Progenitor cell of endocrine pancreas (in vitro differentiated cells): ENCODE measurements at regions not wholly inside any gene's neighbourhood (a gene's known extent, or its start where the extent isn't known, plus 50 kb on each side); places are given as distances from the start of the nearest gene placed in this dataset.

Experiments
- DNase-seq: peaks from one replicate; pipeline ENCODE4 v3.0.0; 2021; ENCODE audit warnings: low spot score; ENCODE audit not compliant: unreplicated experiment
- H3K27ac Mint-ChIP-seq: 2 replicates; pipeline ENCODE4 v1.8.0; 2021; ENCODE audit warnings: mild to moderate bottlenecking, moderate library complexity, mixed read lengths
- H3K27me3 Mint-ChIP-seq: 2 replicates; pipeline ENCODE4 v1.8.0; 2021; ENCODE audit warnings: mixed read lengths
- H3K36me3 Mint-ChIP-seq: 2 replicates; pipeline ENCODE4 v1.8.0; 2022; ENCODE audit warnings: mixed read lengths; ENCODE audit not compliant: insufficient read depth
- H3K4me1 Mint-ChIP-seq: 2 replicates; pipeline ENCODE4 v1.8.0; 2021; ENCODE audit warnings: low read depth, mixed read lengths
- H3K4me3 Mint-ChIP-seq: 2 replicates; pipeline ENCODE4 v1.8.0; 2021; ENCODE audit warnings: low read depth, mild to moderate bottlenecking, moderate library complexity, mixed read lengths
- H3K9me3 Mint-ChIP-seq: 2 replicates; pipeline ENCODE4 v1.8.0; 2021; ENCODE audit warnings: low read depth, mixed read lengths
- TF ChIP-seq, protein P1 (sequence below): fragments of 200-600 bp; sonication (generic); IDR thresholded peaks from one replicate; pipeline ENCODE4 v1.5.0; 2021; ENCODE audit warnings: antibody characterized with exemption, mild to moderate bottlenecking; ENCODE audit not compliant: unreplicated experiment

DNA sequence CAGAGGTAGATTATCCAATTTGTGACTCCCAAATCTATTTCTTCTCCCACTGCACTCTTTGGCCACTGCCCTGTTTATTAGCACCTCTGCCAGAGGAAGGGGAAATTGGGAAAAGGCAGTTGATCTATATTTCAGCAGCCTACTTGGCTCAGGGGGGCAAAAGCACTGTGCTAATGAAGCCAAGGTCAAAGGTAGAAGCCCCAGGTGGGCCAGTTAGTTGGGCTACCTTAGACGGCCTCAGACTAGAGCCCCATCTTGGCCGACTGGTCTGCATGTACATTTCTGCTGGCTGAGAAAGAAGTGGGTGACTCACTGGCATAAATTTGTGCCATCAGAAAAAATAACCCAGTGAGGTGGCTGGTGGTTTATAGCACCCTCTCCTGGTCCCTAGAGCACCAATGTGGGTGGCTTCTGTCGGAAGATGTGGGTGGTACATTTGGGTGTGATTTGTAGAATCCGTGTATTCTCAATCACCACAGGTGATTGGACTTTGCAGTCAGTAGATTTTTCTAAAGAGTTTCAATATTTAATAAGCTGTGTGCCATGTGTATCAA is 293.3 kb upstream of the MKI67 start:
- no peak overlapping the region for H3K27ac Mint-ChIP-seq

DNA sequence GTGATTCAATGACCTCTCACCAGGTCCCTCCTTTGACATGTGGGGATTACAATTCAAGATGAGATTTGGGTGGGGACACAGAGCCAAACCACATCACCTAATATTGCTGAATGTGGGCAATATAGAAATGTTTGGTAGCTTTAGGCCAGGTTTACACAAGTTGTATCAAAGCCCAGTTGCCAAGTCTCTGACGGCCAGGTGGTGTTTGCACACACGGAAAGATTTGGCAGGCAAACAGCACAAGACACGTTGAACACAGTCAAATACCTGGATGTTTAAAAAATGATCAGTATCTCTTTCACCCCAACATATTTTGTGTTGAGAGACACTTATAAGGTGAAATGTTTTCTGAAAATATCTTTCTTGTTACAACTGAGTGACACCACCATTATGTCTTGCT is 294.4 kb upstream of the MKI67 start:
- TF ChIP-seq, protein P1, sequence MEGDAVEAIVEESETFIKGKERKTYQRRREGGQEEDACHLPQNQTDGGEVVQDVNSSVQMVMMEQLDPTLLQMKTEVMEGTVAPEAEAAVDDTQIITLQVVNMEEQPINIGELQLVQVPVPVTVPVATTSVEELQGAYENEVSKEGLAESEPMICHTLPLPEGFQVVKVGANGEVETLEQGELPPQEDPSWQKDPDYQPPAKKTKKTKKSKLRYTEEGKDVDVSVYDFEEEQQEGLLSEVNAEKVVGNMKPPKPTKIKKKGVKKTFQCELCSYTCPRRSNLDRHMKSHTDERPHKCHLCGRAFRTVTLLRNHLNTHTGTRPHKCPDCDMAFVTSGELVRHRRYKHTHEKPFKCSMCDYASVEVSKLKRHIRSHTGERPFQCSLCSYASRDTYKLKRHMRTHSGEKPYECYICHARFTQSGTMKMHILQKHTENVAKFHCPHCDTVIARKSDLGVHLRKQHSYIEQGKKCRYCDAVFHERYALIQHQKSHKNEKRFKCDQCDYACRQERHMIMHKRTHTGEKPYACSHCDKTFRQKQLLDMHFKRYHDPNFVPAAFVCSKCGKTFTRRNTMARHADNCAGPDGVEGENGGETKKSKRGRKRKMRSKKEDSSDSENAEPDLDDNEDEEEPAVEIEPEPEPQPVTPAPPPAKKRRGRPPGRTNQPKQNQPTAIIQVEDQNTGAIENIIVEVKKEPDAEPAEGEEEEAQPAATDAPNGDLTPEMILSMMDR, result no peak
- no peak overlapping the region for H3K4me3 Mint-ChIP-seq
- no peaks in the 10 kb centered on the region for H3K4me1 Mint-ChIP-seq
- H3K9me3 Mint-ChIP-seq, result no peaks in the 10 kb centered on the region
- H3K27me3 Mint-ChIP-seq, result peaks cover 16% of the 10 kb centered on the region
- no peak for DNase-seq
- no peak overlapping the region for H3K27ac Mint-ChIP-seq
- no peaks in the 10 kb centered on the region for H3K36me3 Mint-ChIP-seq

More for the DNA sequence above, 293.3 kb upstream of the MKI67 start:
- TF ChIP-seq, protein P1, result no peak
- DNase-seq, result no peak
- H3K4me1 Mint-ChIP-seq, result no peaks in the 10 kb centered on the region
- H3K27me3 Mint-ChIP-seq, result peaks cover 6% of the 10 kb centered on the region
- H3K4me3 Mint-ChIP-seq, result no peak overlapping the region
- no peaks in the 10 kb centered on the region for H3K9me3 Mint-ChIP-seq
- H3K36me3 Mint-ChIP-seq, result no peaks in the 10 kb centered on the region

DNA sequence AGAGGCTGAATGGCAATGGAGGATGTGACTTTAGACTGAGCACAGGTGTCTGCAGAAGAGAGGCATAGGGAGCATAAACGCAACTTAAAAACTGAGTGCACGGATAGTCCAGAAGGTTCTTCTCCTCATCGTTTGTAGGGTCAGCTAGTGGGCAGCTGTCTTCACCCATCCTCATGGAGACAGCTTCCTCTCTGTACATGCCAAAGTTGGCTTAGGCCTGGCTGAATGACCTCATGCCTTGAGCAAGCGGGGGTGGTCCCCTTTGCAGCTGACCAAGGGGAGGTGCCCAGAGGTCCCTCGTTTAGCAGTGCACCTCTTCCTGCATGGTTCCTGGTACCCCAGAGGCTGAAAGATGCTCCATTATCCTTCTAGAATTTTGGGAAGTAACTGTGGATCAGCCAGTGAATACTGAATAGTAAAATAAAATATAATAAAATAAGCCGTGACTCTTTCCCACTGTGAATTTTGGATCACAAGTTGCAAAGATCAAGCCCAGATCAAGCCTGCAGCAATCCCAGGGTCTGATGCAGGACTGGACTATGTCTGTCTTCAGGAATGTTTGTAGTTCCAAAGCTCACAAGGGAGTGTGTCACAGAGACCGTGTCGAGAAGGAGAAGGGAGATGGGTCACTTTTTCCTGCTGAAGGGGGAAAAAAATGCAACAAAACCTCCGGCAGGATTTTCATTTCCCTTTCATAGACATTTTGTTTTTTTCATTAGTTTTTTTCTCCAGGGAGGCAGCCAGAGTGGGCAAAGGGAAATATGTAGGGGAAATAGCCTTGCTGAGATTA is 295.3 kb upstream of the MKI67 start:
- no peaks in the 10 kb centered on the region for H3K4me1 Mint-ChIP-seq
- no peak overlapping the region for H3K4me3 Mint-ChIP-seq
- H3K27ac Mint-ChIP-seq, result no peak overlapping the region
- H3K36me3 Mint-ChIP-seq, result no peaks in the 10 kb centered on the region
- TF ChIP-seq, protein P1, result no peak
- DNase-seq, result no peak
- peaks cover 21% of the 10 kb centered on the region for H3K27me3 Mint-ChIP-seq
- no peaks in the 10 kb centered on the region for H3K9me3 Mint-ChIP-seq

DNA sequence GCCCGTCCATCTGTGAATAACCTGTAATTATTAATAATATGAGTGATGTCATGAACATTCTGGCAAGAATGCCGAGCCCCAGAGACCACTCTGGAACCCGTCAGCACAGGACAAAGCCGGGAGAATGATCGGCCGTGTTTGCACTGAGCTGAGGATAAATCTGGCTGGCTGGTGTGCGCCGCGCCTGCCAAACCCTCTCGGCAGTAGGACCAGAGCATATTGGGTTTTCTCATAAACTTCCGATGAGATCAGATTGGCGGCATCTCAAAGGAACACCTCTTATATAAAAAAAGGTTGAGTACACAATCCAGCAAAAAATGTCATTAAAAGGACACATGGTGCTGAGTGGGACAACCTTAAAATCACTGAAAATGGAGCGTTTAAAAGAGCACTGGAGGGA is 296.0 kb upstream of the MKI67 start:
- DNase-seq, result no peak
- Mint-ChIP-seq H3K27me3 (peaks cover 23% of the 10 kb centered on the region), H3K4me3 (no peak overlapping the region), H3K9me3 (no peaks in the 10 kb centered on the region), H3K27ac (no peak overlapping the region), H3K36me3 (no peaks in the 10 kb centered on the region), H3K4me1 (no peaks in the 10 kb centered on the region)
- TF ChIP-seq, protein P1, result no peak

DNA sequence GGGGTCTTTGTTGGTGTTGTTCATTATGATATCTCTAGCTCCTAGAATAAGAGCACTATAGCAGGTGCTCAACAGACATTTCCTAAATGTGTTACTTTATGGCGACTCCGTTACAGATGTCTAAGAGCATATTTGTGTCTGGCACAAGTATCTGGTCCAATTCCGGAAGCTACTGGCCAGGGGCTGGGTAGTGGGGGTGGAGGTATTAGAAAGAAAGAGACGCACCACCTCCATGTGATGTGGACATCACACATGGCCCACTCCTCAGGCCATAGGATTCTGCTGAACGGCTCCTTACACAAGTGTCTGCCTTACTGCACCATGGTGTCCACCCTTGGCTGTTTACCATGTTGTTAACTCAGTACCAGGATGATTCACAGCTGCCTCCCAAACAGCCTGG is 296.8 kb upstream of the MKI67 start:
- no peak overlapping the region for H3K27ac Mint-ChIP-seq
- no peak overlapping the region for H3K4me3 Mint-ChIP-seq
- H3K4me1 Mint-ChIP-seq, result no peaks in the 10 kb centered on the region
- peaks cover 26% of the 10 kb centered on the region for H3K27me3 Mint-ChIP-seq
- no peaks in the 10 kb centered on the region for H3K36me3 Mint-ChIP-seq
- TF ChIP-seq, protein P1, result no peak
- H3K9me3 Mint-ChIP-seq, result no peaks in the 10 kb centered on the region
- no peak for DNase-seq
